ENCODE measurements at regions not wholly inside any gene's neighbourhood (a gene's known extent, or its start where the extent isn't known, plus 50 kb on each side); places are given as distances from the start of the nearest gene placed in this dataset.
"Not testable (repeated sequence)": the region's sequence is repeated elsewhere in the genome, so short reads cannot be mapped to it uniquely, and the experiment has no call there.

DNA sequence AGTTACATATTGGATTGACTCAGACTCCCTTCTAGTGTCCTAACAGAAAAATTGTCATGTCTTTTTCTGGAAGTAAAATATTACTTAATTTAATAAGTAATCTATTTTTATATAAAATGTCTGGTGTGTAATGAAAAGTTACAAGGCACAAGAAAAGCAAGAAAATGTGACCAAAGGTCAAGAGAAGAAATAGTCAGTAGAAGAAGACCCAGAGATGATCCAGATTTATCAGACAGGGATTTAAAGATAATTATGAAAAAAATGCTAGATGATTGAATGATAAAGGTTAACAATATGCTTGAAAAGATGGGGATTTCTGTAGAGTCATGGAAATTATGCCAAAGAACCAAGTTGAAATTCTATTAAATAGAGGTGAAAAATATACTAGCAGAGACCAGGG is 87.8 kb downstream of the SYT15B start:
- H3K27ac Mint-ChIP-seq (ENCODE audit: unreplicated experiment); H3K36me3 Mint-ChIP-seq (ENCODE audit: unreplicated experiment); H3K9me3 Mint-ChIP-seq (ENCODE audit: unreplicated experiment); H3K27me3 Mint-ChIP-seq (ENCODE audit: unreplicated experiment); H3K4me3 Mint-ChIP-seq (ENCODE audit: unreplicated experiment); DNase-seq; H3K4me1 Mint-ChIP-seq (ENCODE audit: low read depth, unreplicated experiment): not testable (repeated sequence)

- DNase-seq; H3K4me3 Mint-ChIP-seq (ENCODE audit: unreplicated experiment); H3K9me3 Mint-ChIP-seq (ENCODE audit: unreplicated experiment); H3K27ac Mint-ChIP-seq (ENCODE audit: unreplicated experiment); H3K4me1 Mint-ChIP-seq (ENCODE audit: low read depth, unreplicated experiment); H3K27me3 Mint-ChIP-seq (ENCODE audit: unreplicated experiment); H3K36me3 Mint-ChIP-seq (ENCODE audit: unreplicated experiment): not testable (repeated sequence)
These were observed 90.3 kb downstream of the SYT15B start for GRCh38 chr10:47673128-47673527.

GRCh38 chr10:47670857-47671256 is 92.5 kb downstream of the SYT15B start:
- not testable (repeated sequence) for H3K4me1 Mint-ChIP-seq (ENCODE audit: low read depth, unreplicated experiment); H3K27ac Mint-ChIP-seq (ENCODE audit: unreplicated experiment); H3K27me3 Mint-ChIP-seq (ENCODE audit: unreplicated experiment); DNase-seq; H3K9me3 Mint-ChIP-seq (ENCODE audit: unreplicated experiment); H3K36me3 Mint-ChIP-seq (ENCODE audit: unreplicated experiment); H3K4me3 Mint-ChIP-seq (ENCODE audit: unreplicated experiment)

GRCh38 chr10:47661955-47662577 is 101.3 kb downstream of the SYT15B start:
- H3K36me3 Mint-ChIP-seq (ENCODE audit: unreplicated experiment); H3K27ac Mint-ChIP-seq (ENCODE audit: unreplicated experiment); H3K4me1 Mint-ChIP-seq (ENCODE audit: low read depth, unreplicated experiment); DNase-seq; H3K4me3 Mint-ChIP-seq (ENCODE audit: unreplicated experiment); H3K27me3 Mint-ChIP-seq (ENCODE audit: unreplicated experiment); H3K9me3 Mint-ChIP-seq (ENCODE audit: unreplicated experiment): not testable (repeated sequence)

GRCh38 chr10:47656732-47657131 is 106.7 kb downstream of the SYT15B start:
- not testable (repeated sequence) for H3K4me3 Mint-ChIP-seq (ENCODE audit: unreplicated experiment); H3K36me3 Mint-ChIP-seq (ENCODE audit: unreplicated experiment); H3K9me3 Mint-ChIP-seq (ENCODE audit: unreplicated experiment); H3K27me3 Mint-ChIP-seq (ENCODE audit: unreplicated experiment); DNase-seq; H3K27ac Mint-ChIP-seq (ENCODE audit: unreplicated experiment); H3K4me1 Mint-ChIP-seq (ENCODE audit: low read depth, unreplicated experiment)

GRCh38 chr10:47654161-47654560 is 109.2 kb downstream of the SYT15B start:
- not testable (repeated sequence) for DNase-seq; H3K27me3 Mint-ChIP-seq (ENCODE audit: unreplicated experiment); H3K27ac Mint-ChIP-seq (ENCODE audit: unreplicated experiment); H3K4me3 Mint-ChIP-seq (ENCODE audit: unreplicated experiment); H3K9me3 Mint-ChIP-seq (ENCODE audit: unreplicated experiment); H3K36me3 Mint-ChIP-seq (ENCODE audit: unreplicated experiment); H3K4me1 Mint-ChIP-seq (ENCODE audit: low read depth, unreplicated experiment)

DNA sequence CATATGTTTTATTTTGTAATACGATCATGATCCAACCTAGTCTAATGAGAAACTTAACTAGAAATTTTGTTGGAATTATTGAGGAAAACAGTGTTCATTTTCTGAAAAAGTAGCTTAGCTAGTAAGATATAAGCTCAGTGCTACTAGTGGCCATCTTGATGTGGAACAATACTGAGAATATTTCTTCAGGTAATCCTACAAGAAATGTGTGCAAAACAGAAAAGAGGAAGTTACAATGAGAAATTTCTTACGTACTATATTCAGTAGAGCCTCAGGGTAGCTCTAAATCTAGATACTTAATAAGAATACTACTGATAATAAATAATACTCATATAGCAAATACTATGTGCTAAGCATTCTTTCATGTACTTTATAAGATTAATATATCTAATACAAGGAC is 114.8 kb downstream of the SYT15B start:
- not testable (repeated sequence) for H3K4me3 Mint-ChIP-seq (ENCODE audit: unreplicated experiment); H3K27ac Mint-ChIP-seq (ENCODE audit: unreplicated experiment); H3K36me3 Mint-ChIP-seq (ENCODE audit: unreplicated experiment); DNase-seq; H3K4me1 Mint-ChIP-seq (ENCODE audit: low read depth, unreplicated experiment); H3K9me3 Mint-ChIP-seq (ENCODE audit: unreplicated experiment); H3K27me3 Mint-ChIP-seq (ENCODE audit: unreplicated experiment)

GRCh38 chr10:47647523-47648101 is 115.8 kb downstream of the SYT15B start:
- not testable (repeated sequence) for H3K4me3 Mint-ChIP-seq (ENCODE audit: unreplicated experiment); H3K9me3 Mint-ChIP-seq (ENCODE audit: unreplicated experiment); H3K4me1 Mint-ChIP-seq (ENCODE audit: low read depth, unreplicated experiment); H3K27ac Mint-ChIP-seq (ENCODE audit: unreplicated experiment); H3K27me3 Mint-ChIP-seq (ENCODE audit: unreplicated experiment); H3K36me3 Mint-ChIP-seq (ENCODE audit: unreplicated experiment); DNase-seq

GRCh38 chr10:47646686-47647273 is 116.6 kb downstream of the SYT15B start:
- not testable (repeated sequence) for H3K27me3 Mint-ChIP-seq (ENCODE audit: unreplicated experiment); H3K4me1 Mint-ChIP-seq (ENCODE audit: low read depth, unreplicated experiment); H3K27ac Mint-ChIP-seq (ENCODE audit: unreplicated experiment); H3K4me3 Mint-ChIP-seq (ENCODE audit: unreplicated experiment); H3K9me3 Mint-ChIP-seq (ENCODE audit: unreplicated experiment); DNase-seq; H3K36me3 Mint-ChIP-seq (ENCODE audit: unreplicated experiment)
- TF ChIP-seq, protein P1, sequence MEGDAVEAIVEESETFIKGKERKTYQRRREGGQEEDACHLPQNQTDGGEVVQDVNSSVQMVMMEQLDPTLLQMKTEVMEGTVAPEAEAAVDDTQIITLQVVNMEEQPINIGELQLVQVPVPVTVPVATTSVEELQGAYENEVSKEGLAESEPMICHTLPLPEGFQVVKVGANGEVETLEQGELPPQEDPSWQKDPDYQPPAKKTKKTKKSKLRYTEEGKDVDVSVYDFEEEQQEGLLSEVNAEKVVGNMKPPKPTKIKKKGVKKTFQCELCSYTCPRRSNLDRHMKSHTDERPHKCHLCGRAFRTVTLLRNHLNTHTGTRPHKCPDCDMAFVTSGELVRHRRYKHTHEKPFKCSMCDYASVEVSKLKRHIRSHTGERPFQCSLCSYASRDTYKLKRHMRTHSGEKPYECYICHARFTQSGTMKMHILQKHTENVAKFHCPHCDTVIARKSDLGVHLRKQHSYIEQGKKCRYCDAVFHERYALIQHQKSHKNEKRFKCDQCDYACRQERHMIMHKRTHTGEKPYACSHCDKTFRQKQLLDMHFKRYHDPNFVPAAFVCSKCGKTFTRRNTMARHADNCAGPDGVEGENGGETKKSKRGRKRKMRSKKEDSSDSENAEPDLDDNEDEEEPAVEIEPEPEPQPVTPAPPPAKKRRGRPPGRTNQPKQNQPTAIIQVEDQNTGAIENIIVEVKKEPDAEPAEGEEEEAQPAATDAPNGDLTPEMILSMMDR (IDR thresholded peaks at IDR 0.05; ENCODE audit: partially characterized antibody, unreplicated experiment): peak; percentile 72

GRCh38 chr10:47626975-47627374 is 103.5 kb upstream of the AGAP9 start:
- not testable (repeated sequence) for H3K4me3 Mint-ChIP-seq (ENCODE audit: unreplicated experiment); H3K4me1 Mint-ChIP-seq (ENCODE audit: low read depth, unreplicated experiment); H3K27ac Mint-ChIP-seq (ENCODE audit: unreplicated experiment); H3K27me3 Mint-ChIP-seq (ENCODE audit: unreplicated experiment); DNase-seq; H3K9me3 Mint-ChIP-seq (ENCODE audit: unreplicated experiment); H3K36me3 Mint-ChIP-seq (ENCODE audit: unreplicated experiment)

GRCh38 chr10:47622719-47623118 is 99.3 kb upstream of the AGAP9 start:
- DNase-seq; H3K4me1 Mint-ChIP-seq (ENCODE audit: low read depth, unreplicated experiment); H3K36me3 Mint-ChIP-seq (ENCODE audit: unreplicated experiment); H3K4me3 Mint-ChIP-seq (ENCODE audit: unreplicated experiment); H3K27ac Mint-ChIP-seq (ENCODE audit: unreplicated experiment); H3K9me3 Mint-ChIP-seq (ENCODE audit: unreplicated experiment); H3K27me3 Mint-ChIP-seq (ENCODE audit: unreplicated experiment): not testable (repeated sequence)
